Heart right ventricle (tissue), 16 donors: ENCODE measurements at regions not wholly inside any gene's neighbourhood (a gene's known extent, or its start where the extent isn't known, plus 50 kb on each side); places are given as distances from the start of the nearest gene placed in this dataset.

Experiments
- ATAC-seq, 8 donors: fragments of 200-7000 bp; cut with Tn5 transposase; one replicate each; pipeline ENCODE4 v1.9.1; 2020; ENCODE audit warnings: mild to moderate bottlenecking in 8 of 8, moderate library complexity in 8 of 8, moderate number of reproducible peaks in 1 of 8
- DNase-seq, 2 donors: peaks; one replicate each; pipeline ENCODE4 v3.0.0-alpha.2; 2020
- H3K27ac ChIP-seq, 10 donors: fragments of 200-600 bp; sonication (generic) in 2 of 10; one replicate each; pipeline versions ENCODE4 v1.5.0 to v1.8.0; 2020 to 2022; ENCODE audit warnings: mild to moderate bottlenecking in 3 of 10
- H3K27me3 ChIP-seq, 7 donors: fragments of 200-600 bp; one replicate each; pipeline ENCODE4 v1.8.0; 2021 to 2022; ENCODE audit warnings: mild to moderate bottlenecking in 2 of 7
- H3K36me3 ChIP-seq, 9 donors: fragments of 200-600 bp; sonication (generic) in 1 of 9; one replicate each; pipeline versions ENCODE4 v1.5.0 to v1.8.0; 2020 to 2022; ENCODE audit warnings: mild to moderate bottlenecking in 2 of 9
- H3K4me1 ChIP-seq, 9 donors: fragments of 200-600 bp; sonication (generic) in 1 of 9; one replicate each; pipeline versions ENCODE4 v1.5.0 to v1.8.0; 2020 to 2022; ENCODE audit warnings: mild to moderate bottlenecking in 4 of 9
- H3K4me3 ChIP-seq, 10 donors: fragments of 200-600 bp; sonication (generic) in 2 of 10; one replicate each; pipeline versions ENCODE4 v1.5.0 to v1.8.0; 2020 to 2022; ENCODE audit warnings: mild to moderate bottlenecking in 7 of 10, moderate library complexity in 2 of 10
- H3K9me3 ChIP-seq, 11 donors: fragments of 200-600 bp in 10 of 11; sonication (generic) in 2 of 11; one replicate each; pipeline versions ENCODE4 v1.5.0 to v1.8.0; 2013 to 2022; ENCODE audit warnings: mild to moderate bottlenecking in 2 of 11, control low read depth in 1 of 11, moderate library complexity in 1 of 11
- WGBS, 2 donors: extraction: QIAGEN DNeasy Blood & Tissue Kit; methylation state at CpG; one replicate each; pipeline ENCODE4 v1.1.7; 2013; ENCODE audit warnings: inconsistent platforms in 1 of 2; 5-methylcytosine and 5-hydroxymethylcytosine counted together
- intact Hi-C, 10 donors: fragments of 100-400 bp; cut with DNase I; formaldehyde crosslinking; loops; one replicate each; pipeline versions ENCODE4 v1.11.1 to v1.14.2; 2022
- TF ChIP-seq, protein P1 (sequence below), 9 donors: fragments of 200-600 bp; sonication (generic) in 2 of 9; IDR thresholded peaks; one replicate each; pipeline versions ENCODE4 v1.5.0 to v1.8.0; 2021 to 2022; ENCODE audit warnings: antibody characterized with exemption in 9 of 9, mild to moderate bottlenecking in 5 of 9, moderate library complexity in 1 of 9
- donor health status: Arrhythmogenic right ventricular cardiomyopathy.
- donor health status: ischemic (EF 13 %, LVEDD 7.1; RV severe dilation, severe dysfunction).
- donor health status: healthy with polysubstance abuse.
- donor health status: DM: no; HTN: yes; CAD: no.
- donor health status: DM: no; HTN: no; CAD: no.
- donor health status: ischemic (EF 25% LVEDD 6.9; RV normal size, moderate dysfunction).
- donor health status: ischemic (EF 25% LVEDD 5.7; RV mildly dilated, moderate dysfunction).
- donor health status: healthy.
- donor health status: DM: yes; HTN: yes; CAD: no.
- donor health status: Ischemic cardiomyopathy.
- donor health status: ischemic (EF 35%, LVEDD 5.7; RV mildly dilated, moderate dysfunction).
- donor health status: nonischemic (EF 11% LVEDD 7.7; RV severe dilation, severe dysfunction).
- donor health status: DM: yes; HTN: yes; CAD: no.
- donor health status: PGD.
- donor health status: ischemic (EF 29% LVEDD 5.4; RV normal size, mild dysfunction).
- donor health status: nonischemic (EF 23%, LVEDD 6.1; RV moderate dilation, normal function).

DNA sequence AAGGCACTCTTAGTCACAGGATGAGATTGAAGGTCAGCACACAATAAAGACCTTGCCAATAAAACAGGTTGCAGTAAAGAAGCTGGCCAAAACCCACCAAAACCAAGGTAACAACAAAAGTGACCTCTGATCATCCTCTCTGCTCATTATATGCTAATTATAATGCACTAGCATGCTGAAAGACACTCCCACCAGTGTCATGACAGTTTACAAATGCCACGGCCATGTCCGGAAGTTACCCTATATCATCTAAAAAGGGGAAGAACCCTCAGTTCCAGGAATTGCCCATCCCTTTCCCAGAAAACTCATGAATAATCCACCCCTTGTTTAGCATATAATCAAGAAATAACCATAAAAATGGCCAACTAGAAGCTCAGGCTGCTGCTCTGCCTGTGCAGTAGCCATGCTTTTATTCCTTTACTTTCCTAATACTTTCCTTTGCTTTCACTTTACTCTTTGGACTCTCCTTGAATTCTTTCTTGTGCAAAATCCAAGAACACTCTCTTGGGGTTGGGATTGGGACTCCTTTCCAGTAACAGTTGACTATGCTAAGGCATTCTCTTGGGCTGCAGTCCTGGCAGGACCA lies 527.3 kb upstream of the MAP3K7 start:
- intact Hi-C loops, result no loop called here
- Histone ChIP-seq H3K27ac (no peak overlapping the region), H3K4me3 (no peak overlapping the region), H3K9me3 (peaks cover 0 to 2% (median 0%) of the 10 kb centered on the region in 11 donors), H3K4me1 (no peaks in the 10 kb centered on the region), H3K27me3 (peaks cover 0 to 9% (median 0%) of the 10 kb centered on the region in 7 donors), H3K36me3 (no peaks in the 10 kb centered on the region)
- TF ChIP-seq, protein P1, sequence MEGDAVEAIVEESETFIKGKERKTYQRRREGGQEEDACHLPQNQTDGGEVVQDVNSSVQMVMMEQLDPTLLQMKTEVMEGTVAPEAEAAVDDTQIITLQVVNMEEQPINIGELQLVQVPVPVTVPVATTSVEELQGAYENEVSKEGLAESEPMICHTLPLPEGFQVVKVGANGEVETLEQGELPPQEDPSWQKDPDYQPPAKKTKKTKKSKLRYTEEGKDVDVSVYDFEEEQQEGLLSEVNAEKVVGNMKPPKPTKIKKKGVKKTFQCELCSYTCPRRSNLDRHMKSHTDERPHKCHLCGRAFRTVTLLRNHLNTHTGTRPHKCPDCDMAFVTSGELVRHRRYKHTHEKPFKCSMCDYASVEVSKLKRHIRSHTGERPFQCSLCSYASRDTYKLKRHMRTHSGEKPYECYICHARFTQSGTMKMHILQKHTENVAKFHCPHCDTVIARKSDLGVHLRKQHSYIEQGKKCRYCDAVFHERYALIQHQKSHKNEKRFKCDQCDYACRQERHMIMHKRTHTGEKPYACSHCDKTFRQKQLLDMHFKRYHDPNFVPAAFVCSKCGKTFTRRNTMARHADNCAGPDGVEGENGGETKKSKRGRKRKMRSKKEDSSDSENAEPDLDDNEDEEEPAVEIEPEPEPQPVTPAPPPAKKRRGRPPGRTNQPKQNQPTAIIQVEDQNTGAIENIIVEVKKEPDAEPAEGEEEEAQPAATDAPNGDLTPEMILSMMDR (IDR thresholded peaks at IDR 0.05), result no peak
- ATAC-seq (no peak), DNase-seq (no peak)
- 88 to 90% methylated on average over 2 of the region's 2 CpGs for WGBS, 2 donors

DNA sequence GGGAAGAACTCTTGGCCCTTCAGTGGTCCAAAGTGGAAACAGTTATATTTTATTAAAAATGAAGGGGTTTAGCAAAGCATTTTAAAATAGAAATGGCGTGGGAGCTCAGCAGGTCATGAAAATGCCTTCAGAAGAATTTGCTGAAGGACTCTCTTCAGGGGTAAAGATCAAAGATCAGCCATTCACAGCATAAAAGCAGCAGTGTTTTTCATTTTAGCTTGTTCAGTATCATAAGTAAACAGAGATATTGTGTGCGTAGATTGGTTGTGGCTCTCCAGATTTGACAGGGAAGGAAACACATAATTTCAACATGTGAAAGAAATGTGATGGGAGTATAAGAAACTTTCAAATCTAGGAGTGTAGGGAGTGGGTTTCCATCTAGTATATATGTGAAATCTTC lies 519.2 kb upstream of the MAP3K7 start:
- TF ChIP-seq, protein P1 (IDR thresholded peaks at IDR 0.05), result no peak
- Histone ChIP-seq H3K4me3 (no peak overlapping the region), H3K36me3 (no peaks in the 10 kb centered on the region), H3K4me1 (no peaks in the 10 kb centered on the region), H3K27me3 (peaks cover 0 to 6% (median 0%) of the 10 kb centered on the region in 7 donors), H3K9me3 (peaks cover 0 to 2% (median 0%) of the 10 kb centered on the region in 11 donors), H3K27ac (no peak overlapping the region)
- intact Hi-C loops, result no loop called here
- WGBS, 2 donors, result 70 to 75% methylated on average over 2 of the region's 2 CpGs
- ATAC-seq (no peak), DNase-seq (no peak)

- Histone ChIP-seq H3K9me3 (peaks cover 0 to 2% (median 0%) of the 10 kb centered on the region in 11 donors), H3K36me3 (no peaks in the 10 kb centered on the region), H3K4me3 (no peak overlapping the region), H3K4me1 (no peaks in the 10 kb centered on the region), H3K27me3 (peaks cover 0 to 6% (median 0%) of the 10 kb centered on the region in 7 donors), H3K27ac (no peak overlapping the region)
- ATAC-seq, result no peak
- TF ChIP-seq, protein P1 (IDR thresholded peaks at IDR 0.05), result no peak
- no peak for DNase-seq
- intact Hi-C loops, result no loop called here
These were observed 518.7 kb upstream of the MAP3K7 start for GRCh38 chr6:91105532-91105931.

DNA sequence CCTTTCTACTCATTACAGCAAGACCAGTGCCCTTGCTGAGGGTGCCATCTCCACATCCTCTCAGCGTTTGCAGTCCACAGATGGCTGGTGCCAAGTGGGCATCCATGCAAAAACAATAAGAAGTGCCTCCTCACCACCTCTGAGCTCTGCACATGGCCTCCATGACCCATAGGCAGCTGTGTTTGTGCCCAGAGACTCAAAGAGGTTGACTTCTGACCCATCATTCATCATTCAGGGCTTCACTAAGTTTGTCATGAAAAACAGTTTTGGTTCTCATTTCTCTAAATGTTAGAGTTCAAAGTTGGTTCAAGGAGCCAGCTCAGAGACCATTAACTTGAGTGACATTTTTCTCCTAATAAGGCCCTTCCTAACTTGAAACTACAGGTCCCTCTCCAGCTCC lies 512.6 kb upstream of the MAP3K7 start:
- intact Hi-C loops, result no loop called here
- Histone ChIP-seq H3K27ac (no peak overlapping the region), H3K27me3 (no peaks in the 10 kb centered on the region), H3K4me3 (no peak overlapping the region), H3K9me3 (no peaks in the 10 kb centered on the region), H3K4me1 (peaks cover 0 to 7% (median 0%) of the 10 kb centered on the region in 9 donors), H3K36me3 (no peaks in the 10 kb centered on the region)
- TF ChIP-seq, protein P1 (IDR thresholded peaks at IDR 0.05), result no peak
- DNase-seq, result no peak
- ATAC-seq, result no peak
- 89 to 94% methylated on average over 1 of the region's 1 CpG for WGBS, 2 donors
